ENCODE measurements at regions not wholly inside any gene's neighbourhood (a gene's known extent, or its start where the extent isn't known, plus 50 kb on each side); places are given as distances from the start of the nearest gene placed in this dataset.

DNA sequence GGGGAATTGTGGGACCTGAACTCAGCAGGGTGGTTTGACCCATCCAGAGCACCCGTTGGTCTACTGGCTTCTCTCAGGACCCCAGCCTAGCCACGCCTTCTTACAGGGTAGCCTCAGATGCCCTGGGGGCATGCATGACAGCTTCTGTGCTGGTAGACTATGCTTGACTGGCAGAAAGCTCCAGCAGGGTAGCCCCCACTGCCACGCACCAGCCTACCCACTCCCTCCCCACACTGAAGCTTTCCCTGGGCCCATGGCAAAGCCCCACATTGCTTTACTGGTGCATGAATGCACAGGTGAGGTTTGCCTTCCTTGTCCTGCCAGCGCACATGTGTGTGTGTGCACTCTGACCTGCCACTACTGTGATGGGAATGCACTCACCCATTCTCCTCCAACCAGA lies 772.2 kb downstream of the LRFN5 start:
- Histone ChIP-seq H4K20me1 (replicated peaks; ENCODE audit: control insufficient read depth, extremely low read depth, insufficient read depth, low read length) (no peaks in the 10 kb centered on the region), H3K36me3 (ENCODE audit: control insufficient read depth in 2 of 2, extremely low read depth in 1 of 2, insufficient read depth in 2 of 2, low read length in 2 of 2) (no peaks in the 10 kb centered on the region), H3K27me3 (ENCODE audit: control insufficient read depth in 2 of 2, insufficient read depth in 2 of 2, low read length in 2 of 2) (no peaks in the 10 kb centered on the region), H3K79me2 (ENCODE audit: control insufficient read depth, insufficient read depth, low read length) (no peaks in the 10 kb centered on the region), H3K27ac (ENCODE audit: insufficient read depth, low read depth, low read length) (no peak overlapping the region), H3K9me1 (replicated peaks; ENCODE audit: control insufficient read depth, extremely low read depth, insufficient read depth, low read length) (no peaks in the 10 kb centered on the region), H3K9ac (replicated peaks; ENCODE audit: extremely low read depth, insufficient read depth, low read length) (no peak overlapping the region), H3K4me2 (ENCODE audit: insufficient read depth, low read length) (no peak overlapping the region), H3K9me3 (replicated peaks; ENCODE audit: control insufficient read depth, insufficient read depth, low read length) (no peaks in the 10 kb centered on the region), H2AFZ (ENCODE audit: low read depth, low read length) (no peak overlapping the region), H3K4me1 (ENCODE audit: control insufficient read depth, extremely low read depth, insufficient read depth, low read length) (no peaks in the 10 kb centered on the region), H3K4me3 (replicated peaks in 1 of 3; ENCODE audit: insufficient read depth in 1 of 3, low read depth in 1 of 3, low read length in 3 of 3) (no peak overlapping the region)
- no peak for DNase-seq (ENCODE audit: low read depth, low spot score)
- BruUV-seq (replicated peaks) = no TSS peak
- CTCF ChIA-PET = no interaction called here
- no peak for FAIRE-seq
- POLR2A ChIA-PET = no interaction called here
- dilution Hi-C loops (cut with MboI; ENCODE audit: extremely low pct_ligation_motif_present, low sequenced_read_pairs) = no loop called here
- intact Hi-C loops (cut with micrococcal nuclease) = no loop called here
- TF ChIP-seq POLR2A (IDR thresholded peaks at IDR 0.05; ENCODE audit: low read depth, low read length) (no peak), FOS (IDR thresholded peaks at IDR 0.05; ENCODE audit: borderline replicate concordance, insufficient read depth, low read length) (no peak), EZH2 (IDR thresholded peaks at IDR 0.05; ENCODE audit: borderline replicate concordance, low read depth, low read length, severe bottlenecking) (no peak), JUN (IDR thresholded peaks at IDR 0.05; ENCODE audit: borderline replicate concordance, insufficient read depth, insufficient read length, low read depth) (no peak)
- TF ChIP-seq, protein P1, sequence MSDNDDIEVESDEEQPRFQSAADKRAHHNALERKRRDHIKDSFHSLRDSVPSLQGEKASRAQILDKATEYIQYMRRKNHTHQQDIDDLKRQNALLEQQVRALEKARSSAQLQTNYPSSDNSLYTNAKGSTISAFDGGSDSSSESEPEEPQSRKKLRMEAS (IDR thresholded peaks at IDR 0.05; ENCODE audit: insufficient read depth, insufficient read length) = no peak

DNA sequence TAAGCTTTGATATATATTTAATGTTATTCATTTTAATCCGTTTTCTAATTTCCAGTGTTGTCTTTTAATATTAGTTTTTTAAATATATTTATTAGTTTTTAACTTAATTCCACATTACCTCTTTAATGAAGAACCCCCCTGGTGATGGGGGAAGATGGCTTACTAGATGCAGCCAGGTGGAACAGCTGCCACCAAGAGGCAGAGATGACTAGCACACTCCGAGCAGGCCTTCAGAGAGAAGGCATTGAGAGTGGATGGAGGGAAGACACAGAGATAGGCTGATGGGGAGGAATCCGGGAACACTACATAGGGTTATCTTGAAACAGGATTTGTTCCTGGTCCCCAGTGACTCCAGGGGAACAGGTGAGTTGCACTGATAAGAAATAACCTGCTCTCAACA lies 771.6 kb downstream of the LRFN5 start:
- CTCF ChIA-PET = no interaction called here
- Histone ChIP-seq H3K79me2 (ENCODE audit: control insufficient read depth, insufficient read depth, low read length) (no peaks in the 10 kb centered on the region), H3K9ac (replicated peaks; ENCODE audit: extremely low read depth, insufficient read depth, low read length) (no peak overlapping the region), H3K4me3 (replicated peaks in 1 of 3; ENCODE audit: insufficient read depth in 1 of 3, low read depth in 1 of 3, low read length in 3 of 3) (no peak overlapping the region), H3K36me3 (ENCODE audit: control insufficient read depth in 2 of 2, extremely low read depth in 1 of 2, insufficient read depth in 2 of 2, low read length in 2 of 2) (no peaks in the 10 kb centered on the region), H2AFZ (ENCODE audit: low read depth, low read length) (no peak overlapping the region), H3K4me2 (ENCODE audit: insufficient read depth, low read length) (no peak overlapping the region), H3K9me3 (replicated peaks; ENCODE audit: control insufficient read depth, insufficient read depth, low read length) (no peaks in the 10 kb centered on the region), H3K27me3 (ENCODE audit: control insufficient read depth in 2 of 2, insufficient read depth in 2 of 2, low read length in 2 of 2) (no peaks in the 10 kb centered on the region), H4K20me1 (replicated peaks; ENCODE audit: control insufficient read depth, extremely low read depth, insufficient read depth, low read length) (no peaks in the 10 kb centered on the region), H3K4me1 (ENCODE audit: control insufficient read depth, extremely low read depth, insufficient read depth, low read length) (no peaks in the 10 kb centered on the region), H3K27ac (ENCODE audit: insufficient read depth, low read depth, low read length) (no peak overlapping the region), H3K9me1 (replicated peaks; ENCODE audit: control insufficient read depth, extremely low read depth, insufficient read depth, low read length) (no peaks in the 10 kb centered on the region)
- BruUV-seq (replicated peaks) = no TSS peak
- intact Hi-C loops (cut with micrococcal nuclease) = no loop called here
- TF ChIP-seq EZH2 (IDR thresholded peaks at IDR 0.05; ENCODE audit: borderline replicate concordance, low read depth, low read length, severe bottlenecking) = no peak
- TF ChIP-seq, protein P1 (IDR thresholded peaks at IDR 0.05; ENCODE audit: insufficient read depth, insufficient read length) = no peak
- no peak for DNase-seq (ENCODE audit: low read depth, low spot score)
- dilution Hi-C loops (cut with MboI; ENCODE audit: extremely low pct_ligation_motif_present, low sequenced_read_pairs) = no loop called here
- FAIRE-seq = no peak
- POLR2A ChIA-PET = no interaction called here

Measured in endothelial cell of umbilical vein (primary cell).